CD4-positive, CD25-positive, alpha-beta regulatory T cell (primary cell): ENCODE measurements at regions not wholly inside any gene's neighbourhood (a gene's known extent, or its start where the extent isn't known, plus 50 kb on each side); places are given as distances from the start of the nearest gene placed in this dataset.
A peak's percentile ranks its signal among the peaks of the same experiment; 100 is the strongest.

ENCODE experiments used
- ATAC-seq, 2 donors: fragments of 150-1000 bp; cut with Tn5 transposase; one replicate each; pipeline ENCODE4 v1.10.0; 2021; ENCODE audit warnings: low read depth in 2 of 2, moderate number of reproducible peaks in 2 of 2, moderate library complexity in 1 of 2
- DNase-seq, 3 donors: peaks; one replicate each; pipeline versions ENCODE4 v3.0.0 to v3.0.0-alpha.2; 2012 to 2022; ENCODE audit warnings: mixed read lengths in 1 of 3
- H3K27ac ChIP-seq: one replicate; pipeline ENCODE4 v1.7.0; 2013; ENCODE audit warnings: mild to moderate bottlenecking, low read length; ENCODE audit not compliant: insufficient read depth, poor library complexity, severe bottlenecking
- H3K27me3 ChIP-seq: one replicate; pipeline ENCODE4 v1.7.0; 2013; ENCODE audit warnings: low read length; ENCODE audit not compliant: control insufficient read depth, insufficient read depth
- H3K36me3 ChIP-seq: one replicate; pipeline ENCODE4 v1.7.0; 2013; ENCODE audit warnings: mild to moderate bottlenecking, low read length, moderate library complexity; ENCODE audit not compliant: control insufficient read depth, insufficient read depth
- H3K4me1 ChIP-seq: 2 replicates; pipeline ENCODE4 v1.7.0; 2013; ENCODE audit warnings: mild to moderate bottlenecking, low read length; ENCODE audit not compliant: insufficient read depth, control insufficient read depth, poor library complexity, severe bottlenecking
- H3K4me3 ChIP-seq: one replicate; pipeline ENCODE4 v1.7.0; 2013; ENCODE audit warnings: low read depth, mild to moderate bottlenecking, low read length, moderate library complexity
- H3K9me3 ChIP-seq, 2 experiments: 1 replicate in 1 of 2; 2 replicates in 1 of 2; pipeline ENCODE4 v1.7.0; 2013; ENCODE audit warnings: low read length in 2 of 2, mild to moderate bottlenecking in 1 of 2, moderate library complexity in 1 of 2; ENCODE audit not compliant: control insufficient read depth in 2 of 2
- H3K27ac Mint-ChIP-seq, 3 donors: one replicate each; pipeline ENCODE4 v1.8.0; 2020 to 2022; ENCODE audit warnings: mild to moderate bottlenecking in 3 of 3, mixed read lengths in 3 of 3, moderate library complexity in 2 of 3
- H3K27me3 Mint-ChIP-seq: one replicate; pipeline ENCODE4 v1.8.0; 2022; ENCODE audit warnings: mild to moderate bottlenecking, mixed read lengths
- H3K36me3 Mint-ChIP-seq: one replicate; pipeline ENCODE4 v1.8.0; 2020; ENCODE audit warnings: mixed read lengths
- H3K4me1 Mint-ChIP-seq, 4 donors: one replicate each; pipeline ENCODE4 v1.8.0; 2020 to 2022; ENCODE audit warnings: mixed read lengths in 4 of 4, mild to moderate bottlenecking in 1 of 4
- H3K4me3 Mint-ChIP-seq, 4 donors: one replicate each; pipeline ENCODE4 v1.8.0; 2020 to 2022; ENCODE audit warnings: mild to moderate bottlenecking in 4 of 4, mixed read lengths in 4 of 4, moderate library complexity in 3 of 4
- H3K9me3 Mint-ChIP-seq, 7 donors: one replicate each; pipeline ENCODE4 v1.8.0; 2020 to 2022; ENCODE audit warnings: mixed read lengths in 7 of 7, mild to moderate bottlenecking in 3 of 7, moderate library complexity in 2 of 7

- no peaks in the 10 kb centered on the region for H3K36me3 ChIP-seq
- no peak overlapping the region for H3K27ac ChIP-seq
- DNase-seq, result no peak
- H3K27me3 ChIP-seq, result no peaks in the 10 kb centered on the region
- no peak overlapping the region for H3K27ac Mint-ChIP-seq
- H3K36me3 Mint-ChIP-seq, result no peaks in the 10 kb centered on the region
- H3K9me3 Mint-ChIP-seq, result peaks cover 0 to 15% (median 6%) of the 10 kb centered on the region in 7 donors
- no peaks in the 10 kb centered on the region for H3K4me1 ChIP-seq
- no peak for ATAC-seq
- no peak overlapping the region for H3K4me3 Mint-ChIP-seq
- no peaks in the 10 kb centered on the region for H3K27me3 Mint-ChIP-seq
- no peaks in the 10 kb centered on the region for H3K4me1 Mint-ChIP-seq
- H3K9me3 ChIP-seq, result peaks cover 0 to 6% of the 10 kb centered on the region in 2 experiments
- H3K4me3 ChIP-seq, result no peak overlapping the region
Measured at GRCh38 chr3:168747697-168748096, 652.0 kb upstream of the GOLIM4 start.

GRCh38 chr3:168738527-168739325, 643.0 kb upstream of the GOLIM4 start:
- no peak overlapping the region for H3K27ac ChIP-seq
- ATAC-seq (no peak), DNase-seq (no peak)
- no peak overlapping the region for H3K4me3 Mint-ChIP-seq
- H3K27me3 Mint-ChIP-seq, result no peaks in the 10 kb centered on the region
- H3K27me3 ChIP-seq, result no peaks in the 10 kb centered on the region
- H3K4me1 ChIP-seq, result no peaks in the 10 kb centered on the region
- H3K9me3 Mint-ChIP-seq, result peaks cover 4 to 20% (median 9%) of the 10 kb centered on the region in 7 donors
- peaks cover 0 to 3% of the 10 kb centered on the region in 2 experiments for H3K9me3 ChIP-seq
- no peaks in the 10 kb centered on the region for H3K4me1 Mint-ChIP-seq
- H3K36me3 Mint-ChIP-seq, result no peaks in the 10 kb centered on the region
- H3K36me3 ChIP-seq, result no peaks in the 10 kb centered on the region
- no peak overlapping the region for H3K4me3 ChIP-seq
- no peak overlapping the region for H3K27ac Mint-ChIP-seq

GRCh38 chr3:168736202-168736601, 640.5 kb upstream of the GOLIM4 start:
- Histone ChIP-seq H3K27ac (no peak overlapping the region), H3K9me3 (peaks cover 0 to 3% of the 10 kb centered on the region in 2 experiments), H3K4me3 (no peak overlapping the region), H3K36me3 (no peaks in the 10 kb centered on the region), H3K27me3 (no peaks in the 10 kb centered on the region), H3K4me1 (no peaks in the 10 kb centered on the region)
- DNase-seq (no peak), ATAC-seq (no peak)
- H3K9me3 Mint-ChIP-seq, result peaks cover 0 to 20% (median 9%) of the 10 kb centered on the region in 7 donors
- no peaks in the 10 kb centered on the region for H3K4me1 Mint-ChIP-seq
- H3K36me3 Mint-ChIP-seq, result no peaks in the 10 kb centered on the region
- H3K4me3 Mint-ChIP-seq, result no peak overlapping the region
- no peaks in the 10 kb centered on the region for H3K27me3 Mint-ChIP-seq
- H3K27ac Mint-ChIP-seq, result no peak overlapping the region

- Histone ChIP-seq H3K4me1 (no peaks in the 10 kb centered on the region), H3K36me3 (no peaks in the 10 kb centered on the region), H3K4me3 (no peak overlapping the region), H3K27me3 (no peaks in the 10 kb centered on the region), H3K9me3 (peaks cover 0 to 10% of the 10 kb centered on the region in 2 experiments), H3K27ac (no peak overlapping the region)
- DNase-seq (no peak), ATAC-seq (no peak)
- Mint-ChIP-seq H3K4me3 (no peak overlapping the region), H3K27ac (no peak overlapping the region), H3K4me1 (no peaks in the 10 kb centered on the region), H3K36me3 (no peaks in the 10 kb centered on the region), H3K27me3 (no peaks in the 10 kb centered on the region), H3K9me3 (peaks cover 1 to 20% (median 9%) of the 10 kb centered on the region in 7 donors)
Measured at GRCh38 chr3:168730073-168730472, 634.3 kb upstream of the GOLIM4 start.

GRCh38 chr3:168722091-168722490, 626.4 kb upstream of the GOLIM4 start:
- no peak overlapping the region for H3K27ac Mint-ChIP-seq
- no peaks in the 10 kb centered on the region for H3K27me3 Mint-ChIP-seq
- no peak overlapping the region for H3K27ac ChIP-seq
- no peak for ATAC-seq
- H3K27me3 ChIP-seq, result no peaks in the 10 kb centered on the region
- no peak overlapping the region for H3K4me3 ChIP-seq
- no peak for DNase-seq
- no peaks in the 10 kb centered on the region for H3K36me3 Mint-ChIP-seq
- no peaks in the 10 kb centered on the region for H3K9me3 ChIP-seq
- no peak overlapping the region for H3K4me3 Mint-ChIP-seq
- H3K36me3 ChIP-seq, result no peaks in the 10 kb centered on the region
- no peaks in the 10 kb centered on the region for H3K4me1 Mint-ChIP-seq
- peaks cover 0 to 18% (median 5%) of the 10 kb centered on the region in 7 donors for H3K9me3 Mint-ChIP-seq
- no peaks in the 10 kb centered on the region for H3K4me1 ChIP-seq

- no peak for ATAC-seq
- H3K27me3 Mint-ChIP-seq, result no peaks in the 10 kb centered on the region
Measured at GRCh38 chr3:168714609-168715240, 619.0 kb upstream of the GOLIM4 start.

GRCh38 chr3:168709073-168709472, 613.3 kb upstream of the GOLIM4 start:
- DNase-seq (no peak), ATAC-seq (no peak)
- H3K27ac ChIP-seq, result no peak overlapping the region
- no peaks in the 10 kb centered on the region for H3K36me3 Mint-ChIP-seq
- H3K9me3 Mint-ChIP-seq, result peaks cover 0 to 13% (median 4%) of the 10 kb centered on the region in 7 donors
- H3K36me3 ChIP-seq, result no peaks in the 10 kb centered on the region
- no peak overlapping the region for H3K27ac Mint-ChIP-seq
- peaks cover 0 to 5% of the 10 kb centered on the region in 2 experiments for H3K9me3 ChIP-seq
- H3K4me3 ChIP-seq, result no peak overlapping the region
- H3K27me3 ChIP-seq, result no peaks in the 10 kb centered on the region
- no peaks in the 10 kb centered on the region for H3K4me1 Mint-ChIP-seq
- H3K27me3 Mint-ChIP-seq, result no peaks in the 10 kb centered on the region
- H3K4me1 ChIP-seq, result no peaks in the 10 kb centered on the region
- no peak overlapping the region for H3K4me3 Mint-ChIP-seq

More at GRCh38 chr3:168714609-168715240, 619.0 kb upstream of the GOLIM4 start:
- Mint-ChIP-seq H3K36me3 (no peaks in the 10 kb centered on the region), H3K4me1 (no peaks in the 10 kb centered on the region), H3K27ac (peak overlapping the region in 1 of 3 donors; percentile 74), H3K4me3 (no peak overlapping the region), H3K9me3 (peaks cover 0 to 25% (median 4%) of the 10 kb centered on the region in 7 donors)
- no peak for DNase-seq
- Histone ChIP-seq H3K9me3 (peaks cover 0 to 5% of the 10 kb centered on the region in 2 experiments), H3K36me3 (no peaks in the 10 kb centered on the region), H3K4me3 (no peak overlapping the region), H3K27ac (no peak overlapping the region), H3K4me1 (no peaks in the 10 kb centered on the region), H3K27me3 (no peaks in the 10 kb centered on the region)
